ENCODE measurements at regions not wholly inside any gene's neighbourhood (a gene's known extent, or its start where the extent isn't known, plus 50 kb on each side); places are given as distances from the start of the nearest gene placed in this dataset.
"Not testable (repeated sequence)": the region's sequence is repeated elsewhere in the genome, so short reads cannot be mapped to it uniquely, and the experiment has no call there.

GRCh38 chr2:128585706-128586105, 267.0 kb upstream of the HS6ST1 start:
- DNase-seq = no peak

GRCh38 chr2:128589681-128590080, 271.0 kb upstream of the HS6ST1 start:
- DNase-seq = no peak

GRCh38 chr2:128590309-128591021, 271.8 kb upstream of the HS6ST1 start:
- DNase-seq = no peak

GRCh38 chr2:128591022-128591860, 272.6 kb upstream of the HS6ST1 start:
- no peak for DNase-seq

- no peak for DNase-seq
Measured at GRCh38 chr2:128591861-128592822, 273.5 kb upstream of the HS6ST1 start.

GRCh38 chr2:128593518-128593878, 274.8 kb upstream of the HS6ST1 start:
- DNase-seq = no peak

- no peak for DNase-seq
Measured at GRCh38 chr2:128593879-128594650, 275.4 kb upstream of the HS6ST1 start.

GRCh38 chr2:128594651-128594910, 275.9 kb upstream of the HS6ST1 start:
- no peak for DNase-seq

GRCh38 chr2:128594953-128595677, 276.4 kb upstream of the HS6ST1 start:
- DNase-seq = no peak

GRCh38 chr2:128595763-128596395, 277.2 kb upstream of the HS6ST1 start:
- DNase-seq = no peak

GRCh38 chr2:128596396-128597120, 277.9 kb upstream of the HS6ST1 start:
- DNase-seq = no peak

GRCh38 chr2:128597121-128597762, 278.6 kb upstream of the HS6ST1 start:
- DNase-seq = no peak

- not testable (repeated sequence) for DNase-seq
Measured at GRCh38 chr2:128598260-128598659, 279.6 kb upstream of the HS6ST1 start.

GRCh38 chr2:128598862-128599441, 280.3 kb upstream of the HS6ST1 start:
- no peak for DNase-seq

GRCh38 chr2:128599700-128600099, 281.0 kb upstream of the HS6ST1 start:
- no peak for DNase-seq

GRCh38 chr2:128600581-128601297, 282.1 kb upstream of the HS6ST1 start:
- DNase-seq = no peak

GRCh38 chr2:128601298-128602037, 282.8 kb upstream of the HS6ST1 start:
- no peak for DNase-seq

GRCh38 chr2:128602038-128602698, 283.5 kb upstream of the HS6ST1 start:
- DNase-seq = no peak

All from CD4-positive, alpha-beta T cell treated with Interleukin-17A for 4 hours (primary cell).